Cardiac muscle cell (in vitro differentiated cells and primary cell): ENCODE measurements at regions not wholly inside any gene's neighbourhood (a gene's known extent, or its start where the extent isn't known, plus 50 kb on each side); places are given as distances from the start of the nearest gene placed in this dataset.

Experiments used
- DNase-seq, 2 donors: peaks; one replicate each; pipeline versions ENCODE4 v3.0.0 to v3.0.0-alpha.2; 2010 to 2017; ENCODE audit warnings: low read depth in 1 of 2, low spot score in 1 of 2
- H3K27ac ChIP-seq: fragments of 200-600 bp; sonication (generic); 2 replicates; pipeline ENCODE4 v1.5.1; 2016
- H3K27me3 ChIP-seq: fragments of 200-600 bp; sonication (generic); 2 replicates; pipeline ENCODE4 v1.6.0; 2016; ENCODE audit warnings: control low read depth
- H3K36me3 ChIP-seq: fragments of 200-600 bp; sonication (generic); 2 replicates; pipeline ENCODE4 v1.5.1; 2016; ENCODE audit warnings: control low read depth
- H3K4me1 ChIP-seq: fragments of 200-600 bp; sonication (generic); 2 replicates; pipeline ENCODE4 v1.8.1; 2017; ENCODE audit warnings: low read depth, mild to moderate bottlenecking, mixed run types
- H3K4me3 ChIP-seq: fragments of 200-600 bp; sonication (generic); 2 replicates; pipeline ENCODE4 v1.5.1; 2016; ENCODE audit warnings: mild to moderate bottlenecking
- H3K9me3 ChIP-seq: fragments of 200-600 bp; sonication (generic); 2 replicates; pipeline ENCODE4 v1.5.1; 2017; ENCODE audit warnings: low read depth, mild to moderate bottlenecking, control low read depth
- TF ChIP-seq, protein P1 (sequence below): IDR thresholded peaks from 2 replicates; pipeline ENCODE4 v1.5.1; 2012; ENCODE audit warnings: low read depth, mild to moderate bottlenecking, low read length

DNA sequence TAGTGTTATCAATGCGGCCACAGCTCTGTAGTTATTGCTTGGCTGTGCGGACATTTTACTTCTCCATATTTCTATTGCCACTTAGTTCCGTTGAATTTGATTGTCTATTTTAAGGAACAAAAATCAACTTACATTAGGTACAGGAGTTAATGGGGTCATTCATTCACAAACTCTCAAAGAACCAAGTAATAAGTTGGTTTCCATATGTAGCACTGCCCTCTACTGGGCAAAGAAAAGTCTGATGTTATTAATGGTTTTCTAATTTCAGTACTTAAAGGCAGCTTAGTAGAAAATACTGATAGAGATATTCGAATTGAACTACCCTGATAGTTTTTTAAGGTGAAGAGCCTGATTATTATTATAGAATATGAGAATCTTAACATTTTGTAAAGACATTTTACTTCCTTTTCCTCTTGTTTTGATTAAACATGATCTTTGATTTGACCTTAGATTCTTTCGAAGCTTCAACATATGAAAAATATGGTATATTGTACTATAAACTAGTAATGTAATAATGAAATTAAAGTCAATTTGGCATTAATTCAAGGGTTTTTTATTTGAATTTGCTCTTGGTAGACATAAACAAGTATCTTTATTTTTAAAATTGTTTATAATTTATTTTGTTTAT lies 119.5 kb upstream of the CTNND2 start:
- Histone ChIP-seq H3K27ac (no peak overlapping the region), H3K27me3 (no peaks in the 10 kb centered on the region), H3K4me3 (no peak overlapping the region), H3K36me3 (no peaks in the 10 kb centered on the region), H3K4me1 (no peaks in the 10 kb centered on the region), H3K9me3 (no peaks in the 10 kb centered on the region)
- DNase-seq: peak; percentile 38 to 70
- TF ChIP-seq, protein P1, sequence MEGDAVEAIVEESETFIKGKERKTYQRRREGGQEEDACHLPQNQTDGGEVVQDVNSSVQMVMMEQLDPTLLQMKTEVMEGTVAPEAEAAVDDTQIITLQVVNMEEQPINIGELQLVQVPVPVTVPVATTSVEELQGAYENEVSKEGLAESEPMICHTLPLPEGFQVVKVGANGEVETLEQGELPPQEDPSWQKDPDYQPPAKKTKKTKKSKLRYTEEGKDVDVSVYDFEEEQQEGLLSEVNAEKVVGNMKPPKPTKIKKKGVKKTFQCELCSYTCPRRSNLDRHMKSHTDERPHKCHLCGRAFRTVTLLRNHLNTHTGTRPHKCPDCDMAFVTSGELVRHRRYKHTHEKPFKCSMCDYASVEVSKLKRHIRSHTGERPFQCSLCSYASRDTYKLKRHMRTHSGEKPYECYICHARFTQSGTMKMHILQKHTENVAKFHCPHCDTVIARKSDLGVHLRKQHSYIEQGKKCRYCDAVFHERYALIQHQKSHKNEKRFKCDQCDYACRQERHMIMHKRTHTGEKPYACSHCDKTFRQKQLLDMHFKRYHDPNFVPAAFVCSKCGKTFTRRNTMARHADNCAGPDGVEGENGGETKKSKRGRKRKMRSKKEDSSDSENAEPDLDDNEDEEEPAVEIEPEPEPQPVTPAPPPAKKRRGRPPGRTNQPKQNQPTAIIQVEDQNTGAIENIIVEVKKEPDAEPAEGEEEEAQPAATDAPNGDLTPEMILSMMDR: peak; percentile 51

DNA sequence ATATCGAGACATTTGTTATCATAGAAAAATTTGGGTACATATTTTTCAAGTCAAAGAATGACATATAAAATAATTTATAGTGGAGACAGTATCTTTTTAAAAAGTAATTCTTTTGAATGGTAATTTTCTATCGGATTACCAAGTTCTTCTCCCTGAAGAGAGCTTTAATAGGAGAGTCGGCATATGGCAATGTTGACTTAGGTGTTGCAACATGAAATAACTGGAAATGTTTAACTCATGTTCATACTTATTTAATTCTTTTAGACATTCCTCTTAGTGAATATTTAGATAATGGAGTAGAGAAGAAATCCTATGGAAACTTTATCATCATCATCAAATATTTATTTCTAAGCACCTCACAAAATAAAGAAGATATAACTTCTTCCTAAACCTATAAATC lies 118.2 kb upstream of the CTNND2 start:
- H3K36me3 ChIP-seq: no peaks in the 10 kb centered on the region
- H3K27ac ChIP-seq: no peak overlapping the region
- no peak for DNase-seq
- H3K27me3 ChIP-seq: no peaks in the 10 kb centered on the region
- H3K9me3 ChIP-seq: no peaks in the 10 kb centered on the region
- no peak overlapping the region for H3K4me3 ChIP-seq
- TF ChIP-seq, protein P1: no peak
- H3K4me1 ChIP-seq: no peaks in the 10 kb centered on the region

DNA sequence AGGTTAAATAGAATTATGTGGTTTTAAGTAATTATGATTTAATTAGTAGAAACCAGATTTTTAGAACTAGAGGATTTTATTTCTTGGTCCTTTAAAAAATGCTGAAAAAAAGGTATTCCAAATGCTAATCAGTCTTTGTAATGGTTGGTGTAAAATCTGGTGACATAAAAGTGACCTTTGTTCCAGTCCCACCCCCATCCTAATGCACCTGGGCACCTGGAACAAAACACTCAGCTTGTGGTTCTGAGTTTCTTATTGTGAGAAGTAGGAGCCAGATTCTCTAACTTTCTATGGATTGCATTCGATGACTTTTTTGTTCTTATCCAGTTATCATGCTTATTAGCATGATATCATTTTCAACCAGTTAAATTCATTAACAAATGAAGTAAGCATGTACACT lies 115.1 kb upstream of the CTNND2 start:
- Histone ChIP-seq H3K4me1 (no peaks in the 10 kb centered on the region), H3K9me3 (no peaks in the 10 kb centered on the region), H3K27me3 (no peaks in the 10 kb centered on the region), H3K36me3 (no peaks in the 10 kb centered on the region), H3K27ac (no peak overlapping the region), H3K4me3 (no peak overlapping the region)
- TF ChIP-seq, protein P1: no peak
- DNase-seq: no peak

DNA sequence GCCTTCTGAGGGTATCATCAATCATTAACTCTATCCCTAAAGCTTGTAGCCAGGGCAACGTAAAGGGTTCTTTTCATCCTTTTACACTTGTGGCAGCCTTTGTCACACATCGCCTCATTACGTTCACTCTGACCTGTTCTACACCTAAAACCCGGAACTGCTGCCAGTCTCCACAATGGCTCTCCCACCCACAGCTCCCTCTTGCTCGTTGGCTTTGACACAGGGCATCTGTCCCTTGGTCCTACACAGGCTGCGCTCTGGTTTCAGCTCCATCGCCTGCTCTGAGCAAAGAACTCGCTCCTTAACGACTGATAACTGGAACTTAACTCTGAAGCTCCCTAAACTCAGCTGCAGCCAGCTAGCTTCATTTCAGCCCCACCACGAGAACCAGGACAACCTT lies 112.8 kb upstream of the CTNND2 start:
- no peaks in the 10 kb centered on the region for H3K36me3 ChIP-seq
- H3K9me3 ChIP-seq: no peaks in the 10 kb centered on the region
- no peaks in the 10 kb centered on the region for H3K27me3 ChIP-seq
- no peak overlapping the region for H3K27ac ChIP-seq
- TF ChIP-seq, protein P1: no peak
- H3K4me1 ChIP-seq: no peaks in the 10 kb centered on the region
- H3K4me3 ChIP-seq: no peak overlapping the region
- no peak for DNase-seq

DNA sequence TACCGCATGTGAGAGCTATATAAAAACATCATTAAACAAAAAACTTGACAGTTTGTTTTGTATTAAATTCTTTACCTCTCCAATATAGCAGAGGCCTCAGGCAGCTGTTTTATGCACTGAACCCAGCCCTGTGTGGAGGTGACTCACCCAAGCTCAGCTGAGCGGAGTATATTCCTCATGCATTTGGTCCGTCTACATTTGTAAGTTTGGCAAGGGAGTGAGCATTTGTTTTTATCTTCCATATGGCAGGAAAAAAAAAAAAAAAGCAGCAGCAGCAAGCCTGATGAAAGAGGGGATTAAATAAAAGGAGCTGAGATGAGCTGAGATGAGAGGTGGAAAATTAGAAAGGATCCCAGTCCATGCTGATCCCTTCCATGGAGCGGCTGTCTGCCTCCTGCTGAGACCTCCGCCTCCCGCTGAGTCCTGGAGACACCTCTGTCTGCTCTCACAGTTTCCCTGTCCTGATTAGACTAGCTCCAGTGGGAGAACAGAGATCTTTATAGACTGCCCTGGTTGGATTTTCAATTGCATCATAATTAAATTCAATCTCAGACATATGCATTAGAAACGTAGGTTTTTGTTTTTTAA lies 112.0 kb upstream of the CTNND2 start:
- Histone ChIP-seq H3K27me3 (no peaks in the 10 kb centered on the region), H3K4me3 (no peak overlapping the region), H3K36me3 (no peaks in the 10 kb centered on the region), H3K9me3 (no peaks in the 10 kb centered on the region), H3K4me1 (no peaks in the 10 kb centered on the region), H3K27ac (no peak overlapping the region)
- TF ChIP-seq, protein P1: no peak
- DNase-seq: no peak
